GM12878 (cell line): ENCODE measurements at regions not wholly inside any gene's neighbourhood (a gene's known extent, or its start where the extent isn't known, plus 50 kb on each side); places are given as distances from the start of the nearest gene placed in this dataset.

ENCODE experiments used
- ATAC-seq: fragments of 200-7000 bp; cut with Tn5 transposase; 3 replicates; pipeline ENCODE4 v1.9.1; 2020; ENCODE audit warnings: mild to moderate bottlenecking, moderate library complexity
- BruUV-seq: library from RNA; stranded (reverse); fragments of 400-500 nt; replicated peaks from 2 replicates; lab custom pipeline; 2021; lab: Mats Ljungman, UMichigan
- CTCF ChIA-PET: fragments of 300-600 bp; sonication (Branson Sonifier 250); formaldehyde crosslinking; extraction: SDS; loops from one replicate; lab custom pipeline; 2021; ENCODE audit warnings: inconsistent platforms; lab: Yijun Ruan, JAX
- POLR2A ChIA-PET: fragments of 350-600 bp; formaldehyde crosslinking; extraction: SDS; loops from one replicate; lab custom pipeline; 2021; ENCODE audit warnings: inconsistent platforms; lab: Charles Lee
- RAD21 ChIA-PET: fragments of 300-600 bp; sonication (Branson Sonifier 250); formaldehyde crosslinking; loops from one replicate; lab custom pipeline; 2023; ENCODE audit warnings: antibody characterized with exemption; ENCODE audit not compliant: unreplicated experiment; lab: Charles Lee
- SMC1A ChIA-PET: fragments of 300-600 bp; sonication (Branson Sonifier 250); formaldehyde crosslinking; loops from one replicate; lab custom pipeline; 2023; ENCODE audit not compliant: unreplicated experiment, uncharacterized antibody; lab: Charles Lee
- DNase-seq: peaks from one replicate; pipeline ENCODE4 v3.0.0-alpha.2; 2011; ENCODE audit warnings: low read depth, low spot score
- FAIRE-seq: peaks from 3 replicates; lab custom pipeline; 2011; peaks lifted over from hg19 to GRCh38; lab: Jason Lieb, UNC
- H2AFZ ChIP-seq: 2 replicates; pipeline ENCODE4 v1.6.0; 2011; ENCODE audit warnings: low read depth, low read length, control low read depth; ENCODE audit not compliant: control insufficient read depth
- H3K27ac ChIP-seq: 2 replicates; pipeline ENCODE4 v1.5.1; 2011; ENCODE audit warnings: control low read depth; ENCODE audit not compliant: control insufficient read depth, insufficient read depth
- H3K27me3 ChIP-seq, 2 experiments: replicated peaks in 1 of 2; 2 replicates each; pipeline versions ENCODE4 v1.6.0 to v1.6.1; 2011; ENCODE audit warnings: low read length in 1 of 2; ENCODE audit not compliant: control insufficient read depth in 2 of 2, insufficient read depth in 2 of 2
- H3K36me3 ChIP-seq, 2 experiments: 2 replicates each; pipeline ENCODE4 v1.5.1; 2011; ENCODE audit warnings: low read length in 1 of 2; ENCODE audit not compliant: control insufficient read depth in 2 of 2, insufficient read depth in 2 of 2
- H3K4me1 ChIP-seq: 2 replicates; pipeline ENCODE4 v1.6.1; 2011; ENCODE audit warnings: mild to moderate bottlenecking, low read length, moderate library complexity, mixed read lengths; ENCODE audit not compliant: control insufficient read depth, insufficient read depth
- H3K4me2 ChIP-seq: 2 replicates; pipeline ENCODE4 v1.6.0; 2011; ENCODE audit warnings: control low read depth; ENCODE audit not compliant: control insufficient read depth, insufficient read depth
- H3K4me3 ChIP-seq: fragments of 200-600 bp; sonication (generic); 2 replicates; pipeline ENCODE4 v1.5.1; 2016
- H3K79me2 ChIP-seq: 2 replicates; pipeline ENCODE4 v1.6.0; 2011; ENCODE audit warnings: low read length; ENCODE audit not compliant: control insufficient read depth, insufficient read depth
- H3K9ac ChIP-seq: 2 replicates; pipeline ENCODE4 v1.8.0; 2011; ENCODE audit warnings: low read length, control low read depth, mixed read lengths; ENCODE audit not compliant: control insufficient read depth, insufficient read depth
- H3K9me3 ChIP-seq: replicated peaks from 3 replicates; pipeline ENCODE4 v1.5.1; 2011; ENCODE audit warnings: mild to moderate bottlenecking, low read length; ENCODE audit not compliant: control insufficient read depth, insufficient read depth
- H4K20me1 ChIP-seq: 2 replicates; pipeline ENCODE4 v1.6.0; 2011; ENCODE audit not compliant: control insufficient read depth, insufficient read depth
- BRCA1 ChIP-seq: IDR thresholded peaks from 2 replicates; pipeline ENCODE4 v1.6.1; 2011; ENCODE audit warnings: low read depth, low read length, improper control_type of control experiment
- CHD4 ChIP-seq: fragments of 200-600 bp; sonication (generic); IDR thresholded peaks from 2 replicates; pipeline ENCODE4 v1.6.1; 2016; ENCODE audit warnings: mild to moderate bottlenecking
- DPF2 ChIP-seq: fragments of 450-650 bp; IDR thresholded peaks from 2 replicates; pipeline ENCODE4 v1.6.1; 2017; ENCODE audit warnings: mild to moderate bottlenecking
- HCFC1 ChIP-seq: fragments of 150-350 bp; IDR thresholded peaks from 2 replicates; pipeline ENCODE4 v1.6.1; 2014; ENCODE audit warnings: low read length
- HDGF ChIP-seq: fragments of 450-650 bp; IDR thresholded peaks from 2 replicates; pipeline ENCODE4 v1.6.1; 2016; ENCODE audit warnings: antibody characterized with exemption
- IKZF1 ChIP-seq: fragments of 450-650 bp; conservative IDR thresholded peaks from 2 replicates; pipeline ENCODE4 v1.6.1; 2017; ENCODE audit warnings: antibody characterized with exemption, mild to moderate bottlenecking
- MXI1 ChIP-seq: fragments of 150-350 bp; IDR thresholded peaks from 2 replicates; pipeline ENCODE4 v1.6.1; 2011; ENCODE audit warnings: low read depth, mild to moderate bottlenecking, inconsistent platforms, low read length, improper control_type of control experiment
- SMC3 ChIP-seq: IDR thresholded peaks from 2 replicates; pipeline ENCODE4 v1.6.1; 2011; ENCODE audit warnings: low read length, improper control_type of control experiment, borderline replicate concordance
- SPI1 ChIP-seq: IDR thresholded peaks from 2 replicates; pipeline ENCODE4 v1.6.1; 2011; ENCODE audit warnings: low read depth, mild to moderate bottlenecking, low read length, moderate library complexity, borderline replicate concordance; ENCODE audit not compliant: insufficient read depth
- SREBF1 ChIP-seq: IDR thresholded peaks from 2 replicates; pipeline ENCODE4 v1.6.1; 2012; ENCODE audit warnings: mild to moderate bottlenecking, low read length
- SUZ12 ChIP-seq: fragments of 200-600 bp; sonication (generic); IDR thresholded peaks from one replicate; pipeline ENCODE4 v1.6.1; 2018; ENCODE audit warnings: antibody characterized with exemption, mild to moderate bottlenecking; ENCODE audit not compliant: unreplicated experiment
- TARDBP ChIP-seq: IDR thresholded peaks from 2 replicates; pipeline ENCODE4 v1.6.1; 2016; ENCODE audit warnings: borderline replicate concordance
- TCF3 ChIP-seq: IDR thresholded peaks from 2 replicates; pipeline ENCODE4 v1.6.1; 2012; ENCODE audit warnings: low read depth, mild to moderate bottlenecking, low read length, borderline replicate concordance; ENCODE audit not compliant: insufficient read depth
- WRNIP1 ChIP-seq: IDR thresholded peaks from 2 replicates; pipeline ENCODE4 v1.6.1; 2011; ENCODE audit warnings: low read depth, low read length, improper control_type of control experiment, borderline replicate concordance
- ZBTB40 ChIP-seq: fragments of 450-650 bp; IDR thresholded peaks from 2 replicates; pipeline ENCODE4 v1.6.1; 2016; ENCODE audit warnings: mild to moderate bottlenecking, moderate library complexity, borderline replicate concordance
- WGBS: methylation state at CpG from one replicate; pipeline ENCODE4 v1.1.6; 2016; ENCODE audit warnings: low lambda C conversion rate; ENCODE audit not compliant: insufficient replicate concordance, insufficient coverage; ENCODE audit errors: missing lambda C conversion rate; 5-methylcytosine and 5-hydroxymethylcytosine counted together
- in situ Hi-C: fragments of 300-500 bp; cut with MboI; formaldehyde crosslinking; loops from 9 replicates; pipeline ENCODE4 v1.14.3; 2018; ENCODE audit warnings: mixed read lengths
- intact Hi-C: fragments of 100-400 bp; cut with micrococcal nuclease; formaldehyde crosslinking; loops from one replicate; pipeline ENCODE4 v1.14.2; 2022; ENCODE audit not compliant: unreplicated experiment

DNA sequence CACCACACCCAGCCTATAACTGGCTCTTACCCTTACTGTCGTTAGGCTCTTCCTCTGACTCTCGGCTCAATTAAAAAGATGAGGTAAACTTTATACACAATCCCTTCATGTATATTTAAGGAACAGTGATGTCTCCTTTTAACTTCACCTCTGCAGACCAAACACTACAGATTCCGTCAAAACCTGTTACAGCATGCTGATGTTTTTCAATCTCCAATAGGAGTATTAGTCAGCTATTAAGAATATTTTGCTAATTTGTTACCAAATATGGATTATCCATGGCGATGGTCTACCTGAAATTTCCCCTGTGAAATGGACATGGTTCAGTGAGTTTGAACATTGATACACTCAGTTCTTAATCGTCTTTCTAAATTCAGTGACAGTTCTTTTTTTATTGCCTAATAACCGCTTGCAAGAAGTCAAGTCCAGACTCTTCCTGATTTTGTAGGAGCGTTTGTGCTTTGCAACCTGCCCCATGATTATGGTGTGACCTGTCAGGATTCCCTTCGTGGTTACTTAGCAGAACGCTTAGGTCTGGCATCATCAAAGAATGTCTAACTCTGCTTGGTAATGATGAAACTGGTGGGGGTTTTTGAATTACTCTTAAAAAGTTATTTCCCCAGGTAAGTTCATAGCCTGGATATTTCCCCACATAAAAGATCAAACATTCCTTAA is 72.2 kb upstream of the STOX2 start:
- no peak overlapping the region for H3K9ac ChIP-seq

More for the DNA sequence above, 72.2 kb upstream of the STOX2 start:
- SMC1A ChIA-PET, result no interaction called here
- ATAC-seq (no peak), DNase-seq (no peak), FAIRE-seq (no peak)
- in situ Hi-C loops (no loop called here), intact Hi-C loops (no loop called here)
- TF ChIP-seq MXI1 (no peak), HCFC1 (no peak), BRCA1 (no peak), SUZ12 (no peak), SPI1 (no peak), TCF3 (no peak), SREBF1 (no peak), IKZF1 (no peak), TARDBP (no peak), HDGF (no peak), SMC3 (no peak), ZBTB40 (no peak), CHD4 (no peak), WRNIP1 (no peak), DPF2 (no peak)
- Histone ChIP-seq H3K9me3 (no peaks in the 10 kb centered on the region), H2AFZ (no peak overlapping the region), H3K4me1 (no peaks in the 10 kb centered on the region), H3K27ac (no peak overlapping the region), H3K79me2 (no peaks in the 10 kb centered on the region), H3K4me3 (no peak overlapping the region), H4K20me1 (no peaks in the 10 kb centered on the region), H3K27me3 (no peaks in the 10 kb centered on the region), H3K36me3 (no peaks in the 10 kb centered on the region), H3K4me2 (no peak overlapping the region)
- RAD21 ChIA-PET, result no interaction called here
- BruUV-seq, result no TSS peak
- 33% methylated on average over 9 of the region's 9 CpGs for WGBS
- POLR2A ChIA-PET, result no interaction called here
- CTCF ChIA-PET, result no interaction called here
